ENCODE measurements at regions not wholly inside any gene's neighbourhood (a gene's known extent, or its start where the extent isn't known, plus 50 kb on each side); places are given as distances from the start of the nearest gene placed in this dataset.
"Not testable (repeated sequence)": the region's sequence is repeated elsewhere in the genome, so short reads cannot be mapped to it uniquely, and the experiment has no call there.

GRCh38 chr21:15638856-15639549 lies 90.8 kb upstream of the USP25 start:
- no peak for TF ChIP-seq CTCF (IDR thresholded peaks at IDR 0.05)

DNA sequence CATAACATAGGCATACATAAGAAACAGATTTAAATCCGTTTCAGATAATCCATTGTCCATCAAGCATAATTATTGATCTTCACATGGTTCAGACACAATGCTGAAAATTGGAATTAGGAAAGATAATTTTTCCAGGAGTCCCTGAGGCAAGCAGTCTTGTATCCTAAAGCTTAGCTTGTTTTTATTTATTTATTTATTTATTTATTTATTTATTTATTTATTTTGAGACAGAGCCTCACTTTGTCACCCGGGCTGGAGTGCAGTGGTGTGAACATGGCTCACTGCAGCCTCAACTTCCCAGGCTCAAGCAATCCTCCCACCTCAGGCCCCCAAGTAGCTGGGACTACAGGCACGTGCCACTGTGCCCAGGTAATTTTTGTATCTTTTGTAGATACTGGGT lies 89.7 kb upstream of the USP25 start:
- DNase-seq; H3K36me3 ChIP-seq; H3K4me3 ChIP-seq; intact Hi-C loops (cut with DNase I); H3K27me3 ChIP-seq (ENCODE audit: low read depth); H3K27ac ChIP-seq; H3K9me3 ChIP-seq; ATAC-seq; H3K4me1 ChIP-seq: not testable (repeated sequence)

More at GRCh38 chr21:15638856-15639549, 90.8 kb upstream of the USP25 start:
- Histone ChIP-seq H3K9me3 (no peaks in the 10 kb centered on the region), H3K36me3 (no peaks in the 10 kb centered on the region), H3K27me3 (ENCODE audit: low read depth) (no peaks in the 10 kb centered on the region), H3K4me3 (no peak overlapping the region), H3K4me1 (no peaks in the 10 kb centered on the region), H3K27ac (peak overlapping the region; percentile 46)
- DNase-seq (peak; percentile 81), ATAC-seq (peak; percentile 94 to 98)
- intact Hi-C loops (cut with DNase I) = no loop called here

GRCh38 chr21:15644489-15644888 lies 85.3 kb upstream of the USP25 start:
- Histone ChIP-seq H3K36me3 (no peaks in the 10 kb centered on the region), H3K4me1 (no peaks in the 10 kb centered on the region), H3K9me3 (no peaks in the 10 kb centered on the region), H3K27me3 (ENCODE audit: low read depth) (no peaks in the 10 kb centered on the region), H3K4me3 (no peak overlapping the region), H3K27ac (no peak overlapping the region)
- no peak for TF ChIP-seq CTCF (IDR thresholded peaks at IDR 0.05)
- ATAC-seq (no peak), DNase-seq (no peak)
- intact Hi-C loops (cut with DNase I) = no loop called here

DNA sequence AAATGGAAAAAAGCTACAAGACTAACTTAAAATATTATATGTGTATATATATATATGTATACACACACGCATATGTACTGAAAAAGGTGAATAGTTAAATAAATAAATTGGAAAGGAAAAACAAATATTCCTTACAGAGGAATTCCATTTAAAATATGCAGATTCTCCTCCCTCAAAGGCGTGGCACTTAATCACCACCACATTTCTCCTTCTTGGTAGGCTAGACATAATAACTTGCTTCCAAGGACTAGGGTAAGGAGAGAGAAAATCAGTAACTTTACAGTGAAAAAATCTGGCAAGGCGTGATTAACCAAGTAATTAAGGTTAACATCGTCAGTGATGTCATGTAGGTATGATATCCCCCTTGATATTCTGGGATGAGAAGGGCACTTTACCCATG lies 84.0 kb upstream of the USP25 start:
- DNase-seq (no peak), ATAC-seq (no peak)
- no peaks in the 10 kb centered on the region for H3K4me1 ChIP-seq
- no peaks in the 10 kb centered on the region for H3K27me3 ChIP-seq (ENCODE audit: low read depth)
- no peak for TF ChIP-seq CTCF (IDR thresholded peaks at IDR 0.05)
- H3K36me3 ChIP-seq = no peaks in the 10 kb centered on the region
- no peaks in the 10 kb centered on the region for H3K9me3 ChIP-seq
- no peak overlapping the region for H3K27ac ChIP-seq
- no peak overlapping the region for H3K4me3 ChIP-seq
- intact Hi-C loops (cut with DNase I) = no loop called here

DNA sequence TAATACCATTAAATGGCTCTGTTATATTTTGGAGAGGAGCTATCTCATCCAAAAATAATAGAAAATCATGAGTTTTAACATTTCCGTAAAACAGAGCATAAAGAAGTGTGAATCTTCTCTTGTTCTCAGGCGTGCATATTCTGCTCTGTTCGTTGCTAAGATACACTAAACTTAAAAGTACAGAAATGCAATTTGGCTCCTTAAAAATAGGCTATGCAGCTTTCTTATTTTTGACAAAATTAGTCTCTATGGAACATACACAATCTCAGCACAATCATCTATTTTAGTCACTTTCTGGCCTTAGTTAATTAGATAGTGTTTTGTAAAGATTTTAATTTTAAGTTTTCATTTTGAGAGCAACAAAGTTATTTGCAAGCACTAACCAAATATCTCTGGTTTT lies 79.0 kb upstream of the USP25 start:
- Histone ChIP-seq H3K27ac (no peak overlapping the region), H3K4me3 (no peak overlapping the region), H3K9me3 (no peaks in the 10 kb centered on the region), H3K36me3 (no peaks in the 10 kb centered on the region), H3K4me1 (no peaks in the 10 kb centered on the region), H3K27me3 (ENCODE audit: low read depth) (no peaks in the 10 kb centered on the region)
- intact Hi-C loops (cut with DNase I) = no loop called here
- ATAC-seq (no peak), DNase-seq (no peak)
- TF ChIP-seq CTCF (IDR thresholded peaks at IDR 0.05) = no peak

DNA sequence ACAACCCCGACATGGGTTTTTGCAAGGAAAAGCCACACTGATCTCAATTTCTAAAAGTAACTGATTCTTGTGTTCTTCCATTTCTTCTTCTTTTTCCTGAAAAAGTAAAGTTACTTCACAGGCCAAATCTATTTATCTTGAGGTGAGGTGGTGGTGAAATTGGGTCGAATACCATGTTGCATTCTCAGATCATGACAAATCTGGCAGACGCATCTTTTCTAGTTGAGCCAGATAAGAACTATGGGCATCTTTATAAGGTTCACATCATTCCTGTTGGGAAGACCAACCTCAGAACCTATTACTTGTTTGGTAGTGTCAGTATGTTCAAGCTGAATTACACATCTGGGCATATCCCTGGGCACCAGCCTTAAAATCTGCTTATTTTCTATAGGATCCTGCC lies 78.6 kb upstream of the USP25 start:
- intact Hi-C loops (cut with DNase I) = no loop called here
- DNase-seq (no peak), ATAC-seq (no peak)
- Histone ChIP-seq H3K4me3 (no peak overlapping the region), H3K36me3 (no peaks in the 10 kb centered on the region), H3K9me3 (no peaks in the 10 kb centered on the region), H3K27me3 (ENCODE audit: low read depth) (no peaks in the 10 kb centered on the region), H3K4me1 (no peaks in the 10 kb centered on the region), H3K27ac (no peak overlapping the region)
- TF ChIP-seq CTCF (IDR thresholded peaks at IDR 0.05) = no peak
